Loucy (cell line): ENCODE measurements at regions not wholly inside any gene's neighbourhood (a gene's known extent, or its start where the extent isn't known, plus 50 kb on each side); places are given as distances from the start of the nearest gene placed in this dataset.

Experiments
- H2AFZ ChIP-seq: fragments of 200-600 bp; sonication (generic); 2 replicates; pipeline ENCODE4 v1.6.0; 2016; ENCODE audit warnings: antibody characterized with exemption, mild to moderate bottlenecking, low read length, moderate library complexity
- H3F3A ChIP-seq: fragments of 200-600 bp; 2 replicates; pipeline ENCODE4 v1.6.0; 2016; ENCODE audit warnings: antibody characterized with exemption, low read depth, mild to moderate bottlenecking
- H3K27me3 ChIP-seq: fragments of 200-600 bp; sonication (generic); 2 replicates; pipeline ENCODE4 v1.6.1; 2014; ENCODE audit warnings: low read length, mild to moderate bottlenecking; ENCODE audit not compliant: insufficient read depth, poor library complexity, severe bottlenecking
- H3K36me3 ChIP-seq: fragments of 200-600 bp; sonication (generic); 2 replicates; pipeline ENCODE4 v1.6.1; 2016; ENCODE audit warnings: low read length; ENCODE audit not compliant: insufficient read depth
- H3K4me1 ChIP-seq: fragments of 200-600 bp; sonication (generic); 2 replicates; pipeline ENCODE4 v1.5.1; 2014; ENCODE audit warnings: low read length, mild to moderate bottlenecking; ENCODE audit not compliant: insufficient read depth, poor library complexity, severe bottlenecking
- H3K4me2 ChIP-seq: fragments of 200-600 bp; sonication (generic); 2 replicates; pipeline ENCODE4 v1.6.0; 2014; ENCODE audit warnings: antibody characterized with exemption, low read length, low read depth, mild to moderate bottlenecking; ENCODE audit not compliant: poor library complexity, severe bottlenecking
- H3K4me3 ChIP-seq: fragments of 200-600 bp; sonication (generic); 2 replicates; pipeline ENCODE4 v1.5.1; 2014; ENCODE audit warnings: low read length, mild to moderate bottlenecking, mixed read lengths; ENCODE audit not compliant: poor library complexity, severe bottlenecking
- H3K79me2 ChIP-seq: fragments of 200-600 bp; sonication (generic); 2 replicates; pipeline ENCODE4 v1.6.1; 2014; ENCODE audit warnings: low read length; ENCODE audit not compliant: insufficient read depth
- H3K9ac ChIP-seq: fragments of 200-600 bp; sonication (generic); 2 replicates; pipeline ENCODE4 v1.6.0; 2014; ENCODE audit warnings: mild to moderate bottlenecking, low read depth, low read length, moderate library complexity; ENCODE audit not compliant: poor library complexity, severe bottlenecking
- H3K9me2 ChIP-seq: fragments of 200-600 bp; sonication (generic); replicated peaks from 2 replicates; pipeline ENCODE4 v1.6.1; 2016; ENCODE audit warnings: low read depth, low read length, mixed read lengths
- H3K9me3 ChIP-seq: fragments of 200-600 bp; sonication (generic); 2 replicates; pipeline ENCODE4 v1.6.1; 2014; ENCODE audit warnings: mild to moderate bottlenecking, antibody characterized with exemption, low read length, low read depth; ENCODE audit not compliant: insufficient read depth
- H4K20me1 ChIP-seq: fragments of 200-600 bp; sonication (generic); 2 replicates; pipeline ENCODE4 v1.6.0; 2014; ENCODE audit warnings: antibody characterized with exemption, low read length, mild to moderate bottlenecking; ENCODE audit not compliant: insufficient read depth, poor library complexity, severe bottlenecking
- EZH2phosphoT487 ChIP-seq: fragments of 200-600 bp; IDR thresholded peaks from 2 replicates; pipeline ENCODE4 v1.6.1; 2018; ENCODE audit warnings: antibody characterized with exemption, mild to moderate bottlenecking, moderate library complexity, borderline replicate concordance
- TF ChIP-seq, protein P1 (sequence below): fragments of 200-600 bp; sonication (generic); conservative IDR thresholded peaks from 2 replicates; pipeline ENCODE4 v1.5.1; 2014; ENCODE audit warnings: mild to moderate bottlenecking, antibody characterized with exemption, low read length

- Histone ChIP-seq H3K9me3 (no peaks in the 10 kb centered on the region), H3F3A (no peaks in the 10 kb centered on the region), H3K4me3 (no peak overlapping the region), H3K36me3 (no peaks in the 10 kb centered on the region), H3K4me2 (no peak overlapping the region), H4K20me1 (no peaks in the 10 kb centered on the region), H3K4me1 (peaks cover 29% of the 10 kb centered on the region), H3K9me2 (no peaks in the 10 kb centered on the region), H3K27me3 (no peaks in the 10 kb centered on the region), H2AFZ (no peak overlapping the region), H3K79me2 (no peaks in the 10 kb centered on the region), H3K9ac (no peak overlapping the region)
- TF ChIP-seq, protein P1, sequence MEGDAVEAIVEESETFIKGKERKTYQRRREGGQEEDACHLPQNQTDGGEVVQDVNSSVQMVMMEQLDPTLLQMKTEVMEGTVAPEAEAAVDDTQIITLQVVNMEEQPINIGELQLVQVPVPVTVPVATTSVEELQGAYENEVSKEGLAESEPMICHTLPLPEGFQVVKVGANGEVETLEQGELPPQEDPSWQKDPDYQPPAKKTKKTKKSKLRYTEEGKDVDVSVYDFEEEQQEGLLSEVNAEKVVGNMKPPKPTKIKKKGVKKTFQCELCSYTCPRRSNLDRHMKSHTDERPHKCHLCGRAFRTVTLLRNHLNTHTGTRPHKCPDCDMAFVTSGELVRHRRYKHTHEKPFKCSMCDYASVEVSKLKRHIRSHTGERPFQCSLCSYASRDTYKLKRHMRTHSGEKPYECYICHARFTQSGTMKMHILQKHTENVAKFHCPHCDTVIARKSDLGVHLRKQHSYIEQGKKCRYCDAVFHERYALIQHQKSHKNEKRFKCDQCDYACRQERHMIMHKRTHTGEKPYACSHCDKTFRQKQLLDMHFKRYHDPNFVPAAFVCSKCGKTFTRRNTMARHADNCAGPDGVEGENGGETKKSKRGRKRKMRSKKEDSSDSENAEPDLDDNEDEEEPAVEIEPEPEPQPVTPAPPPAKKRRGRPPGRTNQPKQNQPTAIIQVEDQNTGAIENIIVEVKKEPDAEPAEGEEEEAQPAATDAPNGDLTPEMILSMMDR: no peak
- TF ChIP-seq EZH2phosphoT487: no peak
Measured at GRCh38 chr1:98176936-98177335, 256.1 kb upstream of the DPYD start.

GRCh38 chr1:98176414-98176813 is 255.6 kb upstream of the DPYD start:
- Histone ChIP-seq H3K4me3 (no peak overlapping the region), H3K9me2 (no peaks in the 10 kb centered on the region), H4K20me1 (no peaks in the 10 kb centered on the region), H2AFZ (no peak overlapping the region), H3K79me2 (no peaks in the 10 kb centered on the region), H3K9me3 (no peaks in the 10 kb centered on the region), H3K4me1 (peaks cover 29% of the 10 kb centered on the region), H3K36me3 (no peaks in the 10 kb centered on the region), H3K9ac (no peak overlapping the region), H3K4me2 (no peak overlapping the region), H3F3A (no peaks in the 10 kb centered on the region), H3K27me3 (no peaks in the 10 kb centered on the region)
- TF ChIP-seq, protein P1: no peak

DNA sequence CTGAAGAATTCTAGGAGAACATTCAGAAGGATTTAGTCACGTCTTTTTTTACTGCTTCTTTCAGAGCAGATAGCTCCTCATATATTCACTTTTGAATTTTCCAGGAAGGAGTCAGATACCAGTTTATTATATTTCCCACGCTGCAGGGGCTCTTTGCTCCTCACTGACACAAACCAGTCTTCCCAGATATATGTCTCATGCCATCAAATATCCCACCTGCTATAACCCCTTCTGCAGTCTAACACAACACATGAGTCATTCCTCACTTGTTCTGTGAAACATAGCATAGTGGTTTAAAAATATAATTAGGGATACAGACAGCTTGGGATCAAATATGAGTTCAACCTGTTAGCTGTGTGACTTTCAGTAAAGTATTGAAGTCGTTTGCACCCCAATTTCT is 251.7 kb upstream of the DPYD start:
- Histone ChIP-seq H3K36me3 (no peaks in the 10 kb centered on the region), H3K4me3 (no peak overlapping the region), H3K79me2 (no peaks in the 10 kb centered on the region), H3K9me3 (no peaks in the 10 kb centered on the region), H3K4me1 (peaks cover 22% of the 10 kb centered on the region), H3K27me3 (no peaks in the 10 kb centered on the region), H4K20me1 (no peaks in the 10 kb centered on the region), H2AFZ (no peak overlapping the region), H3K4me2 (peak overlapping the region; percentile 4), H3K9ac (no peak overlapping the region), H3F3A (no peaks in the 10 kb centered on the region), H3K9me2 (no peaks in the 10 kb centered on the region)
- TF ChIP-seq, protein P1: no peak
- TF ChIP-seq EZH2phosphoT487: no peak
